ENCODE measurements at regions not wholly inside any gene's neighbourhood (a gene's known extent, or its start where the extent isn't known, plus 50 kb on each side); places are given as distances from the start of the nearest gene placed in this dataset.

DNA sequence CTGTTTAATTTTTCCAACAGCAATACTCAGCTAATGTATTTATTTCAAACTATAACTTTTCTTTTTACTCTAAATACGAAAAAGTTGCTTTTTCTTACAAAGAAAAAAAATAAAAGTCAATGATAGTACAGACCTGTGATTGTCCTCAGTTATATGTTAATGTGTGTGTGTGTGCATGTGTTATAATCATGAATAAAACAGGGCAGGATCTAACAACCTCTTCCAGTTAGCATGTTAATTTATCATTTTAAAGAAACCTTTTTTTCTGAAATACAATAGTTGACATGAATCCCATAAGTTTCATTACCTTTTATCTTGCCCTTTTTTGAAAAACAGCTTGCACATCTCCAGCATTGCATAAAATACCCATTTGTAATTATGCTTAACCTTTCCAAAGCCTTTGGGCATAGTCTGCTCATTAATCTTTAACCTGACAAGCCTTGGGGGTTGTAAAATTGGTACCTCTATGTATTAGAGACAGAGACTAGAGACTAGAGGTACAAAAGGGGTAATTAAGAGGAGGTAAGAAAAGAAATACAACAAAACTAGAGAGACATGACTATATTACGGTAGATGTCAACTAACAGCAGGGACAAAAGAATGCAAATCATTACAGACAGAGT is 828.1 kb downstream of the OLFM4 start:
- Histone ChIP-seq H3K9me3 (ENCODE audit: control insufficient read depth, low read length) (no peaks in the 10 kb centered on the region), H3K27ac (ENCODE audit: low read length) (no peak overlapping the region), H3K27me3 (ENCODE audit: control insufficient read depth, insufficient read depth) (no peaks in the 10 kb centered on the region), H3K4me3 (ENCODE audit: low read length) (no peak overlapping the region), H3K4me1 (ENCODE audit: control insufficient read depth, insufficient read depth, low read length) (no peaks in the 10 kb centered on the region)
- no peak for DNase-seq
- 70% methylated on average over 2 of the region's 2 CpGs for WGBS
- no peak for ATAC-seq
- intact Hi-C loops (cut with DNase I), result no loop called here

- Histone ChIP-seq H3K27me3 (ENCODE audit: control insufficient read depth, insufficient read depth) (no peaks in the 10 kb centered on the region), H3K9me3 (ENCODE audit: control insufficient read depth, low read length) (no peaks in the 10 kb centered on the region), H3K27ac (ENCODE audit: low read length) (no peak overlapping the region), H3K4me1 (ENCODE audit: control insufficient read depth, insufficient read depth, low read length) (no peaks in the 10 kb centered on the region), H3K4me3 (ENCODE audit: low read length) (no peak overlapping the region)
- 80% methylated on average over 1 of the region's 1 CpG for WGBS
- intact Hi-C loops (cut with DNase I), result no loop called here
- DNase-seq (no peak), ATAC-seq (no peak)
Observed at GRCh38 chr13:53863520-53863919, 834.9 kb downstream of the OLFM4 start.

DNA sequence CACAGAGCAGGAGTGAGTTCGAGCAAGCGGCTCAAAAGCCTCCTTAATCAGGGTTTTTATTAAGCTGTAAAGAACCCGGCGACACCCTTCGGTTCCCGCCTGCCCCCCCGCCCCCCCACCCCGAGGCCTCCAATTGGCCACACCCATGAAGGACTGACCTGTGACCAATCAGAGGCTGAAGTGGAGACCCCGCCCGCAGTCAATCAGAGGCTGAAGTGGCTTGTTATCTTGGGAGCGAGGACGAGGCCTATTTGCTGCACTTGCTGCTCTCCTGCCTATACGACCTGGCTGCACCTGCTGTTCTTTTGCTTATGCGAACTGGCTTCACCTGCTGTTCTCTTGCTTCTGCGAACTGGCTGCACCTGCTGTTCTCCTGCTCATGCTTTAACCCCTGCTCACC is 844.9 kb downstream of the OLFM4 start:
- Histone ChIP-seq H3K4me3 (ENCODE audit: low read length) (no peak overlapping the region), H3K27ac (ENCODE audit: low read length) (no peak overlapping the region), H3K4me1 (ENCODE audit: control insufficient read depth, insufficient read depth, low read length) (no peaks in the 10 kb centered on the region), H3K9me3 (ENCODE audit: control insufficient read depth, low read length) (no peaks in the 10 kb centered on the region), H3K27me3 (ENCODE audit: control insufficient read depth, insufficient read depth) (no peaks in the 10 kb centered on the region)
- WGBS, result 87% methylated on average over 15 of the region's 15 CpGs
- intact Hi-C loops (cut with DNase I), result no loop called here
- peak in 1 of 3 donors; percentile 37 for DNase-seq
- no peak for ATAC-seq

DNA sequence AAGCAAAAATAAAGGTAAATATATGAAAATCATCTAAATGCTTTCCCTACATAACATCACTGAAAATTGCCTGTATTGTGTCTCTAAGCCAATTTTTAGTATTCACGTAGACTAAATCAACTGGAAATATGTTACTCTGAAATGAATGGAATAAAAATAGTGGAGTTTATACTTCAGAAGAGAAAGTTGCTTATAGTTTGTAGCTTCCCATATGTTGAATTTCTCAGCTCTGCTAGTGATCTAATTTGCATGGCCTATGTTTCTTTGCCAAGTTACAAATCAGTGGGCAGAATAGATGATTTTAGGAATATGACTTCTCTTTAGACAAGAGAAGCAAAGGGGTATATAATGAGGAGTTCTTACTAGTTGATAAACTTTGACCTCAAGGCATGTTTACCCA is 850.2 kb downstream of the OLFM4 start:
- WGBS, result 59% methylated on average over 1 of the region's 1 CpG
- ATAC-seq (no peak), DNase-seq (no peak)
- no peaks in the 10 kb centered on the region for H3K4me1 ChIP-seq (ENCODE audit: control insufficient read depth, insufficient read depth, low read length)
- no peaks in the 10 kb centered on the region for H3K9me3 ChIP-seq (ENCODE audit: control insufficient read depth, low read length)
- H3K27ac ChIP-seq (ENCODE audit: low read length), result no peak overlapping the region
- no peaks in the 10 kb centered on the region for H3K27me3 ChIP-seq (ENCODE audit: control insufficient read depth, insufficient read depth)
- no peak overlapping the region for H3K4me3 ChIP-seq (ENCODE audit: low read length)
- intact Hi-C loops (cut with DNase I), result no loop called here

GRCh38 chr13:53885997-53886396 is 857.4 kb downstream of the OLFM4 start:
- Histone ChIP-seq H3K9me3 (ENCODE audit: control insufficient read depth, low read length) (no peaks in the 10 kb centered on the region), H3K27ac (ENCODE audit: low read length) (no peak overlapping the region), H3K4me1 (ENCODE audit: control insufficient read depth, insufficient read depth, low read length) (no peaks in the 10 kb centered on the region), H3K27me3 (ENCODE audit: control insufficient read depth, insufficient read depth) (no peaks in the 10 kb centered on the region), H3K4me3 (ENCODE audit: low read length) (no peak overlapping the region)
- WGBS, result 48% methylated on average over 1 of the region's 1 CpG
- ATAC-seq (no peak), DNase-seq (no peak)
- intact Hi-C loops (cut with DNase I), result no loop called here

DNA sequence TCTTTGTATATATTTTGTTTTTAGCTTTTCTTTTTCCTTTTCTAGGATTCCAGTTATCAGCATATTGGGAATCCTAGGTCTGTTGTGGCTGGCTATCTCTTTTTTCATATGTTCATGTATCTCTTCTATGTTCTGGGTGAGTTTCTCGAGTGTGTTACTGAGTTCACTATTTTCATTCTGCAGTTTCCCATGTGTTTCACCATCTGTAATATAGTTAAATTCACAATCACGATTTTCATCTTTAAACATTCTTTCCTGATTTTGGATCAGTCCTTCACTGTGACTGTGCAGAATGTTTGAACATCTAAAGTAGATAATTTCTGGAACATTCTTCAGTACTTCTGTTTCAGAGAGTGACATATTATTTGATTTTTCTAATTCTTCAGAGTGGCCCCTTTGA is 862.1 kb downstream of the OLFM4 start:
- Histone ChIP-seq H3K4me3 (ENCODE audit: low read length) (no peak overlapping the region), H3K4me1 (ENCODE audit: control insufficient read depth, insufficient read depth, low read length) (no peaks in the 10 kb centered on the region), H3K27me3 (ENCODE audit: control insufficient read depth, insufficient read depth) (no peaks in the 10 kb centered on the region), H3K27ac (ENCODE audit: low read length) (no peak overlapping the region), H3K9me3 (ENCODE audit: control insufficient read depth, low read length) (no peaks in the 10 kb centered on the region)
- DNase-seq (no peak), ATAC-seq (no peak)
- WGBS, result 64% methylated on average over 2 of the region's 2 CpGs
- intact Hi-C loops (cut with DNase I), result no loop called here

DNA sequence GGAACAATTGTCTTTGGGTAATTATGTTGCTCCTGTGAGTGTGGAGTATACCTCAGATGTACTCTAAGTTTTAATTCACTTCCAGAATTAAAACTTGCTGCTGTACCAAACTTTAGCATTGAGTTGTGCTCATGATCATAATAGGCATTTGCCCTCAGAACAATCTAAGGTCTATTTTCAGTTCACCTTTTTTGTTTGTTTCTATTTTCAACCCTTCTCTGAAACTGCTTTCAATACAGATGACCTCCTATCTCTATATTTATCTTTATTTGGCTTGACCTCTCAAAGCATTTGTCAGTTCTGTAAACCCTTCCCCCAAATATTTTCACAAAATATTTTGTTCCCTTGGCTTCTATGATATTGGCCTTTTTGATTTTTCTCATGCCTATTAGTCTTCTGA is 873.0 kb downstream of the OLFM4 start:
- no peak for DNase-seq
- Histone ChIP-seq H3K9me3 (ENCODE audit: control insufficient read depth, low read length) (no peaks in the 10 kb centered on the region), H3K4me1 (ENCODE audit: control insufficient read depth, insufficient read depth, low read length) (no peaks in the 10 kb centered on the region), H3K27me3 (ENCODE audit: control insufficient read depth, insufficient read depth) (no peaks in the 10 kb centered on the region), H3K27ac (ENCODE audit: low read length) (no peak overlapping the region), H3K4me3 (ENCODE audit: low read length) (no peak overlapping the region)
- no peak for ATAC-seq
- intact Hi-C loops (cut with DNase I), result no loop called here

GRCh38 chr13:53907891-53908290 is 879.3 kb downstream of the OLFM4 start:
- intact Hi-C loops (cut with DNase I), result no loop called here
- WGBS, result 42% methylated on average over 2 of the region's 2 CpGs

GRCh38 chr13:53920916-53921315 is 892.3 kb downstream of the OLFM4 start:
- DNase-seq, result peak in 1 of 3 donors; percentile 27

More at GRCh38 chr13:53907891-53908290, 879.3 kb downstream of the OLFM4 start:
- no peaks in the 10 kb centered on the region for H3K27me3 ChIP-seq (ENCODE audit: control insufficient read depth, insufficient read depth)
- H3K4me1 ChIP-seq (ENCODE audit: control insufficient read depth, insufficient read depth, low read length), result peaks cover 2% of the 10 kb centered on the region
- ATAC-seq (peak in 1 of 2 donors; percentile 47), DNase-seq (no peak)
- H3K4me3 ChIP-seq (ENCODE audit: low read length), result no peak overlapping the region
- H3K27ac ChIP-seq (ENCODE audit: low read length), result no peak overlapping the region
- no peaks in the 10 kb centered on the region for H3K9me3 ChIP-seq (ENCODE audit: control insufficient read depth, low read length)

DNA sequence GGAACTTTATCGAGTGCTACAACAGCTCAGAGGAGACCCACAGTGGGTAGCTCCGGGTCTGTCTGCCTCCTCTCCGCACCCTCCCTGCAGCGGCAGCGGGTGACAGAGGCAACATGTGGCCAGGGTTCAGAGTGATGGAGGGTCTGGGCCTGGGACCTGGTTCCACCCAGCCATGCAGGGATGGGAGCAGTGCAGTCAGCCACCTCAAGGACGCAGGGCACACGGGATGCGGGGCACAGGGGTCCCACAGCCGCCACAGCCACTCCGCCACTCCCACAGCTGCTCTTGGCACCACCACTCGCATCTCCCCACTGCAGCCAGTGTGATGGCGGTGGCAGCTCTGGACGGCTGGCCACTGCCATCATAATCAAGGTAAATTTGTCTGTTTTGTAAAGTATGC is 892.9 kb downstream of the OLFM4 start:
- no peak overlapping the region for H3K27ac ChIP-seq (ENCODE audit: low read length)
- H3K9me3 ChIP-seq (ENCODE audit: control insufficient read depth, low read length), result no peaks in the 10 kb centered on the region
- H3K4me3 ChIP-seq (ENCODE audit: low read length), result no peak overlapping the region
- H3K4me1 ChIP-seq (ENCODE audit: control insufficient read depth, insufficient read depth, low read length), result no peaks in the 10 kb centered on the region
- intact Hi-C loops (cut with DNase I), result no loop called here
- WGBS, result 89% methylated on average over 13 of the region's 13 CpGs
- DNase-seq (peak in 1 of 3 donors; percentile 41), ATAC-seq (no peak)
- H3K27me3 ChIP-seq (ENCODE audit: control insufficient read depth, insufficient read depth), result no peaks in the 10 kb centered on the region

More at GRCh38 chr13:53920916-53921315, 892.3 kb downstream of the OLFM4 start:
- H3K27ac ChIP-seq (ENCODE audit: low read length), result no peak overlapping the region
- ATAC-seq, result no peak
- WGBS, result 89% methylated on average over 10 of the region's 10 CpGs
- H3K4me1 ChIP-seq (ENCODE audit: control insufficient read depth, insufficient read depth, low read length), result no peaks in the 10 kb centered on the region
- no peaks in the 10 kb centered on the region for H3K27me3 ChIP-seq (ENCODE audit: control insufficient read depth, insufficient read depth)
- H3K9me3 ChIP-seq (ENCODE audit: control insufficient read depth, low read length), result no peaks in the 10 kb centered on the region
- intact Hi-C loops (cut with DNase I), result no loop called here
- no peak overlapping the region for H3K4me3 ChIP-seq (ENCODE audit: low read length)

DNA sequence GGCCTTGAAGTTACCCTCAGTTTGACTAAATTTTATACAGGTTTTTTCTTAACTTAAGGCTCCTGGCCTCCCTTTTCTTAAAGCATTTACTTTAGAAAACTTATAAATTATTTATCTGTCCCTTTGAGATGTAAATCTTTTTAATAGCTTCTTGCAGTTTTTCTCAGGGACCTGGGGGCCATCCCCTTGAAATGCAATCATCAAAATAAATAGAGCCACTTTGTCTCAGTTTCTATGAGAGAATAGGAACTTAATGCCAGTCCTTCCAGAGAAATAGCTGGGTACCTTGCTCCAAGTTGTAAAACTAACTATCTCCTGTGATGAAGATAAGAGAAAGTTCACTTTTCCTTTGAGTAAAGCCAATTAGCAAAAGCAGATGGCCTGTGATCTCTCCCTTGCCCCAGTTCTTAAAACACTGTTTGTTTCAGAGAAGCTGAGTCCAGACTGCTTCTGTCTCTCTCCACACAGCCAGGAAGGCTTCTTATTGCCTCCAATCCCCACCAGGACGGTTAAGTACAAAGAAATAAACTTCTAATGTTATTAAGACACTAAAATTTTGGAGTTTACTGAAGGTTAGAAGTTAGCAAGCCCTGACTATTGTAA is 913.1 kb downstream of the OLFM4 start:
- intact Hi-C loops (cut with DNase I), result no loop called here
- no peaks in the 10 kb centered on the region for H3K9me3 ChIP-seq (ENCODE audit: control insufficient read depth, low read length)
- ATAC-seq (no peak), DNase-seq (no peak)
- H3K27me3 ChIP-seq (ENCODE audit: control insufficient read depth, insufficient read depth), result no peaks in the 10 kb centered on the region
- no peaks in the 10 kb centered on the region for H3K4me1 ChIP-seq (ENCODE audit: control insufficient read depth, insufficient read depth, low read length)
- no peak overlapping the region for H3K27ac ChIP-seq (ENCODE audit: low read length)
- 0% methylated on average over 1 of the region's 1 CpG for WGBS
- no peak overlapping the region for H3K4me3 ChIP-seq (ENCODE audit: low read length)

GRCh38 chr13:53946500-53946899 is 917.9 kb downstream of the OLFM4 start:
- DNase-seq (no peak), ATAC-seq (no peak)
- 54% methylated on average over 3 of the region's 3 CpGs for WGBS
- no peaks in the 10 kb centered on the region for H3K4me1 ChIP-seq (ENCODE audit: control insufficient read depth, insufficient read depth, low read length)
- no peaks in the 10 kb centered on the region for H3K9me3 ChIP-seq (ENCODE audit: control insufficient read depth, low read length)
- no peak overlapping the region for H3K4me3 ChIP-seq (ENCODE audit: low read length)
- no peaks in the 10 kb centered on the region for H3K27me3 ChIP-seq (ENCODE audit: control insufficient read depth, insufficient read depth)
- intact Hi-C loops (cut with DNase I), result no loop called here
- no peak overlapping the region for H3K27ac ChIP-seq (ENCODE audit: low read length)
